HG03354 (cell line): ENCODE measurements at regions not wholly inside any gene's neighbourhood (a gene's known extent, or its start where the extent isn't known, plus 50 kb on each side); places are given as distances from the start of the nearest gene placed in this dataset.

Experiments
- ATAC-seq: cut with Tn5 transposase; IDR thresholded peaks from one replicate; pipeline ENCODE4 v1.9.1; 2021; ENCODE audit warnings: mild to moderate bottlenecking; ENCODE audit not compliant: unreplicated experiment, poor library complexity, severe bottlenecking

DNA sequence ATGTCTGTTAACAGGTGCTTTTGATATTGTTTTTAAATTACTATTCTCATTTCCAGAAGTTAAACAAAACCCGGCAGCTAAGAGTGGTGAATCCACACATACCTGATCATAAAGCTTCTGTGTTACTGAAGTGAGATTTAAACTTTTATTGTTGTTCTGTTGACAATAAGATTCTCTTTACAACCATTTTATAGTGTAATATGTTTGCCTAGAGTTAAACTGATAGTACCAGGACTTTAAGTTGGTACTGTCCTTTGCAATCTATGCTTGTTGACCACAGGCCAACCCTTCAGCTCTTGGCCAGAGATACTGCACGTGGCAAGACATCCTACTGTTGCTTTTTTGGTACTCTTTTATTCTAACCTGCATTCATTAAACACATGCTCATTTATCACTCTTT, 806.2 kb downstream of the MTRR start:
- no peak for ATAC-seq

DNA sequence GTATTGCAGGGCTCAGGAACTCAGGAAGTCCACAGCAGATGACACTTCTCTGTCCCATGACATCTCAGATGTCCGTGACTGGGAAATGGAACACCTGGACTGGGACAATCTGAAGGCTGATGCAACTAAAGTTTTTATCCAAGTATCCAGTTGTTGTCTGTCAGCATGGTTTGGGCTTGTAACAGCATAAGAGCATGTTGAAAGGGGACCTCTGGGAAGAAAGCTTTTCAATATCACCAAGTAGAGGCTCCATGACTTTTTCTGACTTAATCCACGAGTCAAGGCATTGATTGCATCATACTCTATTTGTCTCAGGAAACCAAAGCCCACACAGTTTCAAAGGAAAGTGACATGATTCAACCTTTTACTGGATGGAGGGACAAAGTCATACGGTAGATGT, 807.7 kb downstream of the MTRR start:
- ATAC-seq: no peak

DNA sequence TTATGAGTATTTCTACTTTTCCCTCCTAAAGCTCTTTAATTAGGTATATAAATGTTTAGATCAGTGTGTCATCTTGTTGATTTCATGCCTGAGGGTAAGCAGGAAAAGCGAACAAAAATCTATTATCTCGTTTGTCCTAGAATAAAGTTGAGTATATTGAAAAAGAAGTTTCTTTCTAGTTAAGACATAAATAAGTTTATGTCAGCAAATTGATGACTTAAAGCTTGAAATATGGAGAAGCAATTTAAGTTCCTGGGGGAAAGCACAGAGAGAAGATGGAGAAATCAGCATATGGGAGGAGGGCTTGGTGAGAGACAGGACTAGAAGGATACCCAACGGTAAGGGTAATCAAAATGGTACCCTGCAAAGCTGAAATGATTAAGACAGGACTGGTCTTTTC, 813.4 kb downstream of the MTRR start:
- ATAC-seq: no peak

DNA sequence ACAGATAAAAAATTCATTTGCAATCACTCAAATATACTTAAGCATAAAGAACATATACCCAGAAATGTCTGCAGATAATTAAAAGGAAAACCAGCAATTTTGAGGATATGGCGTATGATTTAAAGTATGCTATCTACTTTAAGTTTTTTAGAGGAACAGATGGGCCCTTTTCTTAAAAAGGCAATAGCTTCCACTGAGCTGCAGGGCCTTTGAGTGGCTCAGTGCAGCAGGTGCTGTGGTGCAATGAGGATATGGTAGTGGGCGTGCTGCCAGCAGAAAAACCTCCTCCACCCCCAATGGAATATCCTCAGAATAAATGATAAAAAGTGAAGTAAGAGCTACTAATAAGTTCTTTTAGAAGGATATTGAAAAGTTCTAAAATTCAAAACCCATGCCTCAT, 814.5 kb downstream of the MTRR start:
- no peak for ATAC-seq

DNA sequence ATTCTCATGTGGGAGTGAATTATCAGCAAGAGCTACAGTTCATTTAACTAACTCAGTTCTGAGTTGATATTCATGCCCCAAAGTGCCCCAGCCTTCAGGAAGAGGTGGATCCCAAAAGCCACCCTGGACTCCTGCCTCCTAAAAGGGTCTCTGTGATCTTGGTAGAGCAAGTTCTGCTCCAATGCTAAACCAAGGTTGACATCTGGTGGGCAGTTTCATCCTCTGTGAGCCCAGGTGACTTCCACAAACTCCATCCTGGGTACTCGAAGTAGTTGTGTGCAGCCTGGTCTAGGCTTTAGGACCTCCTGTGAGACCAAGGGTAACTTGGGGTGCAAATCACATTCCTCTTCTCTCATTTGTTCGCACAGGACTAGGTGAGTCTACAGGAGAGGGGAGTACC, 816.8 kb downstream of the MTRR start:
- ATAC-seq: no peak

DNA sequence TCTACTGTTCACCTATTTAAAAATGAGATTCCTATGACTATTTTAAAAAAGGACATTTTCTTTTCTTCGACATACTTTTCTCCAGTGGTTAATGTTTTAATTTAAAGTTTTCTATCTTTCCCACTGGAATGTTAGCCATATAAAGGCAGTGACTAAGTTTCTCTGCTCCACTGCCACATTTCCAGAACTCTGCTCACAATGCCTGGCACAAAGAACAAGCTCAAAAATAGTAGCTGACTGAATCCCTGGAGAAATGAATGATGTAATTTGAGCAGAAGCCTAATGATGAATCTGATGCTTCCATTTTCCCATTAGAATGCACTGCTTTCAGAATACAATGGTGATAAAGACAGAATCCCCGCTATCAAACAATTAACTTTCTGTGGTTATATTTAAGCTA, 817.8 kb downstream of the MTRR start:
- ATAC-seq: no peak

DNA sequence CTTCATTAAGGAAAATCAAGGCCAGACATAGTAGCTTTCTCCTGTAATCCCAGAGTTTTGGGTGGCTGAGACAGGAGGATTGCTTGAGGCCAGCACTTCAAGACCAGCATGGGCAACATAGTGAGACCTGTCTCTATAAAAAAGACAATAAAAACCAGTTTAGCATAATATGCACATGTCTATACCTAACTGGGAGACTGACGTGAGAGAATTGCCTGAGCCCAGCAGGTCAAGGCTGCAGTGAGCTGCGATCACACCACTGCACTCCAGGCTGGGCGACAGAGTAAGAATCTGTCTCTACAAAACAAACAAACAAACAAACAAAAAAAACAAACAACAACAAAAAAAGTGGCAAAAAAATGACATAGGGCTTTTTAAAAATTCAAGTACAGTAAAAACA, 820.8 kb downstream of the MTRR start:
- ATAC-seq: no peak

DNA sequence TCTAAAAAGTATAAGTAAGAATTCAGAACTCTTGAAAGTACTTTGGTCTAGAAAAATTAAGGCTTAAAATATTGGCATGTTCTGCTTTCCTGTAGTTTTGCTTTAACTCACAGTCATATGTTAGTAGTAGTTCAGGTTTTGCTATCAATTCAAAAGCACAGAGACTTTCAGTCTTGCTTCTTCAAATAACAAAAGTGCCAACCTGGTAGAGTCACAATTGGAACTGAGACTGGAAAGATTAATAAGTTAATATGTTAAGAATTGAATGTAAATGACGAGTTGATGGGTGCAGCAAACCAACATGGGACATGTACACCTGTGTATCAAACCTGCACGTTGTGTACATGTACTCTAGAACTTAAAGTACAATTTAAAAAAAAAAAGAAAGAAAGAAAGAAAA, 822.3 kb downstream of the MTRR start:
- ATAC-seq: no peak

DNA sequence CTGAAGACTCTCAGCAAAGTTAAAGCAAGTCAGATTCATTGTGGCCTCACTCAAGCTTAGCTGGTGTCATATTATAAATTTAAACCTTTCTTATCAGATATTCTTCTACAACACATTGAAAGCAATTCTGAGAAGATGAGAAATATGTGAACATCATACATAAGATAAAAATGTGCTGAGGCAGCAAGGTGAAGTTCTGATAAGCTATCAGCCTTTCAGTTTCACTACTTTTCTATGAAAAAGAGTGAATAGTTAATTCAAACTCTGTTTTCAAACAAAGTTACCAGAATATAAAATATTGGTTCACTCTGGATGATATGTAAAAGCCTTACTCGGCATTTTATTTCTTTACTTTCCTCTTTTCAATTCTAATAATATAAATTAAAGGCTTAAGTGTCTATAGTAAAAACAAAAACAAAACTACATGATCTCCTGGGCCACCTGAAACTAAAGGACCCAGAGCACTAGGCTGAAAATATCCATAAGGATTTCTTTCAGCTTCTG, 824.4 kb downstream of the MTRR start:
- ATAC-seq: no peak

DNA sequence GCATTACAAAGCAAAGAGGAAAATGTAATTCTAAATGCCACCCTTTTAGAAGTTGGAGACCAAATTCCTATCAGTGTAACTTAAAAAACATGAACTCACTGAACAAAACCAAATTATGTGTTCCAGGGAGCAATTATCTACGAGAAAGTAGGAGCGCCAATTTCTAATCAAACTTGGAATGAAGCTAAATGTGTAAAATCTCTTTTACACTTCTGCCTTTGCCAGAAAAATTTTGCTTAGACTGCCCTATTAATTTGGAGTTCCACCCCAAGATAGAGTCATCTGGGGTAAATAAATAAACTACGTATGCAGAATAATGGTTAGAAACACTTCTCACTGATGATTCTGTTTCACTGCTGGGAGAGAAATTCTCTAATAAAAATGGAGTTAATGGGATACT, 825.6 kb downstream of the MTRR start:
- no peak for ATAC-seq

DNA sequence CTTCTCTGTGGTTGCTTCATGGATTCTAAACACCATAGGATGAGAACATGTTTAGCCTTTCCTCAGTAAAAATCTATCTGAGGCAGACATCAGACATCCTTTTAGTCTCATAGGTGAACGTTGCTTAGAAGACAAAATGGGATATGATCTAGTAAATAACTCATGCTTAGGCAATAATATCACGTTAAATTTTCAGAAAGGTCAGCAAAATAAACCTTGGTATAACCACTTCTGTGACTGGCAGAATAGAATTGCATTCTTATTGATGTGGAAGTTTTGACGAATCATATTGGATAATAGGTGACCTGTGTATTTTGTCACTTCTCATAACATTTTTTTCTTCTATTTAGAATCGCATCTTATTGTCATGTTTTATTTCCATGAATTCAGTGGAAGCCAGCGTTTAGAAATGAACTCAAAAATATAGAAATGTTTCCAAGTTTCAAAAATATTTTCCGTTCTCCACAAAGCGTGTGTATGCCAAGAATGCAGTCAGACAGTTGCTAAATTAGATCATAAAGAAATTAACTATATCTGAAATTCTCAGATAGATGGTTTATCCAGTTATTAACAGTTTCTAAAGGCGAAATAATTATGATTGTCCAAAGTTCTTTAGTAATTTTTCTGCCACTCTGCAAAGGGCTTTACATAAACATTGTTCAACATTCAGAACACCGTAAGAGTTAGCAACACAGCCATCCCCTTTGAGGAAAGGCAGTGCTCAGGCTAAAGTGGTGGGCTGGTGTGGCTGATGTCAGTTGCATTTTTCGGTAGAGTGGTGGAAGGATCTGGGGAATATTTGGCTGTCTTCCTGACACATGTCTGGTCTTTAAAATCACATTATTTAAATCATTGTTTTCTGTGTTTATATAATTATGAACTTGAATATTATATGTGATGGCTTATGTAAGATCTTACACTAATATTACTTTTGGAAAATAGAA, 827.2 kb downstream of the MTRR start:
- ATAC-seq: no peak

DNA sequence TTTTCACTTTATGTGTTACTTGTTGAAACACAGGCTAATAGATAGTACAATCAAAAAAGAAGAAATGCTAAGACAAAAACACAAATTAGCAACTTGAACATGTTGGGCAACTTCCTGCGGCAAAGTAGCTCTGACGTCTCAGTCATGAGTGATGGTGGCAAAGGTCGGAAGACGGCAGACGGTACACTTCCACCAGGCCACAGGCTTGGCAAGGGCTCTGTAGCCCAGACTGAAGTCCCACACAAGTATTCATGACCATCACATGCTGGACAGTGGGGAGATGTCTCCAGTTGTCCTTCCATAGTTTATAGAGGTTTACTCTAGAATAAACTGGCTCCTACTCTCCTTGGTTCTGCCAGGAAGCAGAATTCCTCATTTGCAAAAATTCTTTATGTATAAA, 831.3 kb downstream of the MTRR start:
- ATAC-seq: no peak

DNA sequence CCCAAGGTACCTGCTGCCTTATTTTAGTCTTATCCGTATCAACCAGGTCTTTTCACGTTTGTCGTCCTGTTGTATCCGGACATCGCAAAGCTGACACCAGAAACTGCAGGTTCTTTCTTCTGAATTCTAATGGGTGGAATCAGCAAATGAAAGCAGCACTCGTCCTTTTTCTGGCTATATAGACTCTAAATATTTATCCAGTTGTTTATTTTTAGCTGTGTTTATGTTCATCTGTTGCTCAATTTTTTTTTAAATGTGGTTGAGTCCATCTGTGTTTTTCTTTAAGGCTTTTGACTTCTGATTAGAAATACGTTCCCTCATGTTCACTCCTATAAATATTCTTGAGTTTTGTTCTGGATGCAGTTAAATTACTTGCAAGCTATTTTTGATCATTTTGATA, 831.7 kb downstream of the MTRR start:
- no peak for ATAC-seq

DNA sequence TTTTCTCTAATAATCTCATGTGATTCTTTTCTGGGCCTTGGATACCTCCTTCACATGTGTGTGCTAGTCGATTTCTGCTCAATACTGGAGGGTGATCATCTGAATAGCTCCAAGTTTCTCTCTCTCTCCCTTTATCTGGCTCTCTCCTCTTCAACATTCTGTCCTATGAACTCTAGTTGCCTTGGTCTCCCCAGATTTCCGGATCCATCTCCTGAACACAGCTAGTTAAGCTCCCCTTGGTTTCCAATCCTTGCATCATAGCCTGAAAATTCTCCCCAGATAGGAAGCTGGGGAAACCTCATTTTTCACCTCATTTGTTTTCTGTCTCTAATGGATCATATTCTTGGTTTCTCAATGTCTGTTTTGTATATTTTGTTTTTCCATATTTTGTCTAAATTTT, 832.3 kb downstream of the MTRR start:
- no peak for ATAC-seq

DNA sequence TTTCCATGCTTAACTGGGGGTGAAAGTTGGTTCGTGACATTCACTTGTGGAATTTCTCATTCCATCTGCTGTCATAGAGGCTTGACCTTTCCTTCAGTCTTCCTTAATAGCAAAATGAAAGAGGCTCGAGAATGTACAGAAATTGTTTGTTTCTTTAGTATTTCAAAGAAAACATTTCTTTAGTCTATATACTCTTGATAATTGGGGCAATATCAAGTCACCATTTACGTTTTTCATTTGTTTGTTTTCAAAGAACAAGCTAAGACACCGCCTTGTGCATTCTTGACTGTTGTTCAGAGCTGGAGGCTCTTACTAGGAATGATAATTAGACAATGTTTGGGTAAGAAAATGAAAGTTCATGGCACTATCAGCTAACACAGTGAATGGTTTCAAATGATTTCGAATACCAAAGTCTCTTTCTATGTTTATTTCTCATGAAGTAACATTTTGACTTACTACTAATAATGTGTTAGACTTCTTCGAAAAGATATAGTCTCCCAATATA, 835.4 kb downstream of the SEMA5A start:
- ATAC-seq: no peak

DNA sequence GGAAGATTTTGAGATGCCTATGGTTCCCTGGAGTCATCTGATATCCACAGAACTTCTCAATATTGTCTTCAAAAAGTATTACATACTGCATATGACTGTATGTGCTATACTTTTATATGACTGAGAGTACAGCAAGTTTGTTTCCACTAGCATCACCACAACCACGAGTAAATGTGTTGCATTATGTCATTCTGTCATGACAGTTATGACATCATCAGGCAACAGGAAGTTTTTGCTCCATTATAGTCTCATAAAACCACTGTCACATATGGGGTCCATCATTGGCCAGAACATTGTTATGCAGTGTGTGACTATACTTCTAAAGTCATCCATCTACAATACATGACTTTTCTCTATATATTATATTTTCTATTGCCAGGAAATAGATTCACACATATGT, 831.7 kb downstream of the SEMA5A start:
- no peak for ATAC-seq

DNA sequence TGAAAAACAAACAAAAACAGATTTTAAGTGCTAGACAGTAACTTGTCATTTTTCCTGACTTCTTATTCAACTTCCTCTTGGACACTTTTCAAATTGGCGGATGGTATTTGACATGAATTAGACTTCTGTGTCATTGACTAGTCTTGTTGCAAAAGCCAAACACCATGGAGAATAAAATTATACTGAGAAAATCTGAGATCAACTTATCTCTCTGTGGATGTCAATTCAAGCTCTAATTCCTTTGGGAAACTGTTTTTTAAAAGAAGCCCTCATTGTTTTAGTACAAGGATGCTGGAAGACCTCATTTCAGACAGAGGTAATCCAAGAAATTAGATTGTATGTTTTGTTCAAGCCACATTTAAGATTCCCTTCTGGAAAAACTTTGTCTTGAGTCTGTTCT, 831.0 kb downstream of the SEMA5A start:
- ATAC-seq: no peak

DNA sequence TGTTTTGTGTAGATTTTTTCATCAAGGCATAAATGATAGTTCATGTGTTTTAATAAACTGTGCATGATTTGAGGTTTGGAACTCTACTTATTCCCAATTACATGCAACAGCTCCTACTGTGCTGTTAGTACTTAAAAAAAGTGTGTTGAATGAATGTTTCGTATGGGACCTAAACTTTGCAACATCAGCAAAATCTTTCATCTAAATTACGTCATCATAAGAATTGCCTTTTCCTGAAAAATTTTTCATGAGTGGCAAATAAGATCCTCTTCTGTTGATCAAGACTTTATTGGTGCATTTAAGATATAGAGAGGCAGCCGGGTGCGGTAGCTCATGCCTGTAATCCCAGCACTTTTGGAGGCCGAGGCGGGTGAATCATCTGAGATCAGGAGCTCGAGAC, 826.1 kb downstream of the SEMA5A start:
- ATAC-seq: no peak

DNA sequence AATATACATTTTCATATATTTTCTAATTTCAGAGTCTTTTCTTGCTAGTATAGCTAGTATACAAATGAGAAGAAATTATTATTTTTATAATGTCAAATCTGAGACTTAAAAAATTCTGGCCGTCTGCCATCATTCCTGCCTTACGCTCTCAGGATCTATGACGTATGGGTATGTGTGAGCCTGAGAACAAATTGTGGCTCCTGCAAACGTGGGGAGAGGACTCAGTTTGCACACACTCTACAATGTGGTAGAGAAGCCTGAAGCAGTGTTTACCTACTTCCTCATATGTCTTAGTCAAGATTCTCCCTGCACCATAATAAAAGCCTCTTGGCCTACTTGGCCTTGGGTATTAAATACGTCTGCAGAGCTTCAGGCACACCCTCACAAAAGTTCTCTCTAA, 825.4 kb downstream of the SEMA5A start:
- no peak for ATAC-seq

DNA sequence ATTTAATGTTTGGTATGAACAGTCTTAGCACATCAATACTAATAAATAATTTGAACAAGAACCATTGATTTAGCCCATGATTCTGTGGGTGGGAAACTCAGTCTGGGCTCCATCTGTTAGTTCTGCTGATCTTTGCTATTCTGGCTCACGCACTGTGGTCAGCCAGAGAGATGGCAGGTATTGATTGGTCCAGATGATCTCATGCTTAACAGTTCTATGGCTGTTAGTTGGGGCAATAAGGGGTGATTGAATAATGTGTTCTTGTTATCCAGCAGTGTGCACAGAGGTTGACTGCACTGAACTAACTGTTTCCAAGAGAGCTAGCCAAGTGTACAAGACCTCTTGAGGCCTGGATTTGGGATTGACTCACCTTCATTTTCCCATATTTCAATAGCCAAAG, 824.3 kb downstream of the SEMA5A start:
- no peak for ATAC-seq

DNA sequence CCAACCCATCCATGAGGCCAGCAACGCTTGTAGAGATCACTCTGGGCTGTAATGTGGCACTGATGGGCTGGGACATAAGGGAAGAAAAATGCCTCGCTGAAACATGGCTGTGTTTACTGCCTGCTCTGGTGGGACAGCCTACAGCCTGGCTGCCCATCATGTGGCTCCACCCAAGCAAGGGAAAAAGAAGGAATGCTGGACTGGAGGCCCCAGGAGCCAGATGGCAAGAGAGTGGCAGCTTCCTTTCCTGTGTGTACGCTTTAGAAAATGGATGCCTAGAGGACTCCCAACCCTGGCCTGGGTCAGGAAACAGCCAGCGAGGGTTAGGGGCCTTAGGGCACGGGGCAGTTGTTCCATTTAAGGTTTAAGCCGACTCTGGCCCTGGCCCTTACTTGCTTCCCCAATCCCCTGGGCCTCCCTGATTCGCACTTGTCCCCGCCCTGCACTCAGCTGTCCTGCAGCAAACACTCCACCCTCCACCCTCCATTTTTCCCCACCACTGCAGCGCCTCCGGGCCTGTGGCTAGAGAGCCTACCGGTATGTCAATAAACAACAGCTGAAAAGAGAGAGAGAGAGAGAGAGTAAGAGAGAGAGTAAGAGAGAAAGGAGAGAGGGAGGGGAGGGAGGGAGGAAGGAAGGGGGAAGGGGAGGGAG, 819.4 kb downstream of the SEMA5A start:
- ATAC-seq: no peak
